ENCODE measurements at regions not wholly inside any gene's neighbourhood (a gene's known extent, or its start where the extent isn't known, plus 50 kb on each side); places are given as distances from the start of the nearest gene placed in this dataset.

DNA sequence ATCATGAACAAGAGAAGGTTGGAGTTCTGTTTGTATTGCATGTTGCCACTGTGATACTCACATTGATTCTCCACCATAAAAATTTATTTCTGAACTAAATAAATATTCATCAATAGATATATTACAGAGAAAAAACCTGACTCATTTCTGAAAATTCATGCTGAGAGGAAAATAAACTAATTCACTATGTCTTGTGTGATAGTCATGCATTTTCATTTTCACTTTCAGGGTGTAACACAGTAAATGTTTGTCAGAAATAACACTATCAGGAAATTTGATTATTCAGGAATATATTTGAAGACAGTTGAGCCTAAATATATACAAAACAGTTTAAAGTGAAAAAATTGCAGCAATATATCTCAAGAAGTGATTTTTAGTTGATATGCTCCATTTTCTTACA is 335.2 kb downstream of the KCNJ3 start:
- H3K4me1 ChIP-seq (ENCODE audit: insufficient read depth, low read length, poor library complexity, severe bottlenecking): no peaks in the 10 kb centered on the region
- H3K27ac ChIP-seq (ENCODE audit: low read depth, low read length, poor library complexity, severe bottlenecking): no peak overlapping the region
- ChIA-PET CTCF (ENCODE audit: unreplicated experiment) (no interaction called here), POLR2A (no interaction called here)
- TF ChIP-seq EZH2phosphoT487 (IDR thresholded peaks at IDR 0.05; ENCODE audit: borderline replicate concordance, low read depth, low read length): no peak
- TF ChIP-seq, protein P1, sequence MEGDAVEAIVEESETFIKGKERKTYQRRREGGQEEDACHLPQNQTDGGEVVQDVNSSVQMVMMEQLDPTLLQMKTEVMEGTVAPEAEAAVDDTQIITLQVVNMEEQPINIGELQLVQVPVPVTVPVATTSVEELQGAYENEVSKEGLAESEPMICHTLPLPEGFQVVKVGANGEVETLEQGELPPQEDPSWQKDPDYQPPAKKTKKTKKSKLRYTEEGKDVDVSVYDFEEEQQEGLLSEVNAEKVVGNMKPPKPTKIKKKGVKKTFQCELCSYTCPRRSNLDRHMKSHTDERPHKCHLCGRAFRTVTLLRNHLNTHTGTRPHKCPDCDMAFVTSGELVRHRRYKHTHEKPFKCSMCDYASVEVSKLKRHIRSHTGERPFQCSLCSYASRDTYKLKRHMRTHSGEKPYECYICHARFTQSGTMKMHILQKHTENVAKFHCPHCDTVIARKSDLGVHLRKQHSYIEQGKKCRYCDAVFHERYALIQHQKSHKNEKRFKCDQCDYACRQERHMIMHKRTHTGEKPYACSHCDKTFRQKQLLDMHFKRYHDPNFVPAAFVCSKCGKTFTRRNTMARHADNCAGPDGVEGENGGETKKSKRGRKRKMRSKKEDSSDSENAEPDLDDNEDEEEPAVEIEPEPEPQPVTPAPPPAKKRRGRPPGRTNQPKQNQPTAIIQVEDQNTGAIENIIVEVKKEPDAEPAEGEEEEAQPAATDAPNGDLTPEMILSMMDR (conservative IDR thresholded peaks at IDR 0.05; ENCODE audit: low read length): no peak
- no peaks in the 10 kb centered on the region for H3K9me3 ChIP-seq (ENCODE audit: low read length)
- H2AFZ ChIP-seq (ENCODE audit: low read length): no peak overlapping the region
- H3K36me3 ChIP-seq (ENCODE audit: insufficient read depth, low read length): no peaks in the 10 kb centered on the region
- intact Hi-C loops (cut with micrococcal nuclease; ENCODE audit: unreplicated experiment): no loop called here
- no TSS peak for BruUV-seq (replicated peaks)
- no peak overlapping the region for H3K4me3 ChIP-seq (ENCODE audit: low read depth, low read length, poor library complexity, severe bottlenecking)
- no peaks in the 10 kb centered on the region for H3K9me2 ChIP-seq (ENCODE audit: insufficient read depth, low read length)
- DNase-seq (ENCODE audit: low spot score): no peak
- 0 out of 2 replicates have a peak overlapping the region, but pooled peaks have one; percentile 6 for H3K4me2 ChIP-seq (ENCODE audit: low read length)
- no peaks in the 10 kb centered on the region for H3K79me2 ChIP-seq (ENCODE audit: insufficient read depth, low read depth, low read length)
- no peaks in the 10 kb centered on the region for H4K20me1 ChIP-seq (ENCODE audit: insufficient read depth, low read length)

DNA sequence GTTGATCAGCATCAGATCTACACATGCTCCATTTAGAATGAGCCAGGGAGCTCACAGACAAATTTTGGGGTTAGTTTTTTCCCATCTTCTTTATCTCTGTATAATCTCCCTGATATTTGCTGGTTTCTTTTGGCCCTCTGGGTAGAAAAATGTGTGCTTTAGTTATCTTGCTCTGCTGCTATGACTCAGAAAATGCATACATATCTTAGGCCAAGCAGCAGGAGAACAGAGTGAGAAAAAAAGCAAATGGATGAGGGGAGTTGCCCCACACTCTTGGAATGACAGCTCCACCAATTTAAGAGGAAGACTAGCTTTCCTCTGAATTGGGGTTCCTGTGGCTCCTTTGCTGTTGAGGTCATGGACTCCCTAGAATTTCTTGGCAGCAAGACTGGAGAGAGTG is 331.8 kb downstream of the KCNJ3 start:
- no peak for DNase-seq (ENCODE audit: low spot score)
- H3K4me3 ChIP-seq (ENCODE audit: low read depth, low read length, poor library complexity, severe bottlenecking): no peak overlapping the region
- no peaks in the 10 kb centered on the region for H3K4me1 ChIP-seq (ENCODE audit: insufficient read depth, low read length, poor library complexity, severe bottlenecking)
- H3K9me2 ChIP-seq (ENCODE audit: insufficient read depth, low read length): no peaks in the 10 kb centered on the region
- CTCF ChIA-PET (ENCODE audit: unreplicated experiment): no interaction called here
- BruUV-seq (replicated peaks): no TSS peak
- POLR2A ChIA-PET: interaction anchor here (0.6 kb wide), 1 partner anchor 10 kb away, joined by 3 read pairs; no protein-coding TSS in a partner anchor
- intact Hi-C loops (cut with micrococcal nuclease; ENCODE audit: unreplicated experiment): loop anchor here (1.0 kb wide), 1 partner anchor 20 kb away; no protein-coding TSS in a partner anchor
- H3K4me2 ChIP-seq (ENCODE audit: low read length): no peak overlapping the region
- H2AFZ ChIP-seq (ENCODE audit: low read length): no peak overlapping the region
- H3K79me2 ChIP-seq (ENCODE audit: insufficient read depth, low read depth, low read length): no peaks in the 10 kb centered on the region
- H3K9me3 ChIP-seq (ENCODE audit: low read length): no peaks in the 10 kb centered on the region
- H3K27ac ChIP-seq (ENCODE audit: low read depth, low read length, poor library complexity, severe bottlenecking): no peak overlapping the region
- H3K36me3 ChIP-seq (ENCODE audit: insufficient read depth, low read length): no peaks in the 10 kb centered on the region
- TF ChIP-seq EZH2phosphoT487 (IDR thresholded peaks at IDR 0.05; ENCODE audit: borderline replicate concordance, low read depth, low read length): no peak
- TF ChIP-seq, protein P1 (conservative IDR thresholded peaks at IDR 0.05; ENCODE audit: low read length): no peak
- no peaks in the 10 kb centered on the region for H4K20me1 ChIP-seq (ENCODE audit: insufficient read depth, low read length)

DNA sequence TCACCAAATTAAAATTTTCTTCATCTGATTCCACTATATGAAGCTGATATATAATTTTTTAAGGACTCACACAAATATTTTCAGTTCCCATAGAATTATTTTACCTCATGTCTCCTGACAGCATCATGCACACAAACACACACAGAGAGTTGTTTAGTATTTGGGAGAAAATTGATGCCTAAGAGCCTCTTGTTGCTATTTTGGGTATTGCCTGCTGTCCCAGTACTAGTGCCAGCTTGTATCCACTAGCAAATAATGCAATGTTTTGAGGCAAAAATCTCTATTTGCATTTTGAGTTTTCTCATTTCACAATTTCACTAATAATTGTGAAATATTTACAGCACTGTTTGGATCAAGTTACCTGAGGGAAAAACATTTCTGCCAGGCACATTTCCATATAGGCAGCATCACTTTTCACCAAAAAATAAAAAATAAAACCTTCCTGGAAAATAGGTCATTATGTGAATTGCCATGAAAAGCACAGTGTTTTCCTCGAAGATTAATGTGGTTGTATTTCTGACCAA is 328.2 kb downstream of the KCNJ3 start:
- Histone ChIP-seq H3K4me2 (ENCODE audit: low read length) (no peak overlapping the region), H3K79me2 (ENCODE audit: insufficient read depth, low read depth, low read length) (no peaks in the 10 kb centered on the region), H3K4me3 (ENCODE audit: low read depth, low read length, poor library complexity, severe bottlenecking) (no peak overlapping the region), H3K9me2 (ENCODE audit: insufficient read depth, low read length) (no peaks in the 10 kb centered on the region), H3K9me3 (ENCODE audit: low read length) (no peaks in the 10 kb centered on the region), H3K36me3 (ENCODE audit: insufficient read depth, low read length) (no peaks in the 10 kb centered on the region), H3K27ac (ENCODE audit: low read depth, low read length, poor library complexity, severe bottlenecking) (no peak overlapping the region), H4K20me1 (ENCODE audit: insufficient read depth, low read length) (no peaks in the 10 kb centered on the region), H2AFZ (ENCODE audit: low read length) (no peak overlapping the region), H3K4me1 (ENCODE audit: insufficient read depth, low read length, poor library complexity, severe bottlenecking) (no peaks in the 10 kb centered on the region)
- intact Hi-C loops (cut with micrococcal nuclease; ENCODE audit: unreplicated experiment): no loop called here
- POLR2A ChIA-PET: interaction anchor here (1.2 kb wide), 1 partner anchor 15 kb away, joined by 3 read pairs; no protein-coding TSS in a partner anchor
- TF ChIP-seq EZH2phosphoT487 (IDR thresholded peaks at IDR 0.05; ENCODE audit: borderline replicate concordance, low read depth, low read length): no peak
- TF ChIP-seq, protein P1 (conservative IDR thresholded peaks at IDR 0.05; ENCODE audit: low read length): no peak
- BruUV-seq (replicated peaks): no TSS peak
- CTCF ChIA-PET (ENCODE audit: unreplicated experiment): no interaction called here
- DNase-seq (ENCODE audit: low spot score): no peak
